GM12878 (cell line): ENCODE measurements at regions not wholly inside any gene's neighbourhood (a gene's known extent, or its start where the extent isn't known, plus 50 kb on each side); places are given as distances from the start of the nearest gene placed in this dataset.

Source experiments
- ATAC-seq: fragments of 200-7000 bp; cut with Tn5 transposase; 3 replicates; pipeline ENCODE4 v1.9.1; 2020; ENCODE audit warnings: mild to moderate bottlenecking, moderate library complexity
- BruUV-seq: library from RNA; stranded (reverse); fragments of 400-500 nt; replicated peaks from 2 replicates; lab custom pipeline; 2021; lab: Mats Ljungman, UMichigan
- CTCF ChIA-PET: fragments of 300-600 bp; sonication (Branson Sonifier 250); formaldehyde crosslinking; extraction: SDS; loops from one replicate; lab custom pipeline; 2021; ENCODE audit warnings: inconsistent platforms; lab: Yijun Ruan, JAX
- POLR2A ChIA-PET: fragments of 350-600 bp; formaldehyde crosslinking; extraction: SDS; loops from one replicate; lab custom pipeline; 2021; ENCODE audit warnings: inconsistent platforms; lab: Charles Lee
- RAD21 ChIA-PET: fragments of 300-600 bp; sonication (Branson Sonifier 250); formaldehyde crosslinking; loops from one replicate; lab custom pipeline; 2023; ENCODE audit warnings: antibody characterized with exemption; ENCODE audit not compliant: unreplicated experiment; lab: Charles Lee
- SMC1A ChIA-PET: fragments of 300-600 bp; sonication (Branson Sonifier 250); formaldehyde crosslinking; loops from one replicate; lab custom pipeline; 2023; ENCODE audit not compliant: unreplicated experiment, uncharacterized antibody; lab: Charles Lee
- DNase-seq: peaks from one replicate; pipeline ENCODE4 v3.0.0-alpha.2; 2011; ENCODE audit warnings: low read depth, low spot score
- FAIRE-seq: peaks from 3 replicates; lab custom pipeline; 2011; peaks lifted over from hg19 to GRCh38; lab: Jason Lieb, UNC
- H2AFZ ChIP-seq: 2 replicates; pipeline ENCODE4 v1.6.0; 2011; ENCODE audit warnings: low read depth, low read length, control low read depth; ENCODE audit not compliant: control insufficient read depth
- H3K27ac ChIP-seq: 2 replicates; pipeline ENCODE4 v1.5.1; 2011; ENCODE audit warnings: control low read depth; ENCODE audit not compliant: control insufficient read depth, insufficient read depth
- H3K27me3 ChIP-seq, 2 experiments: replicated peaks in 1 of 2; 2 replicates each; pipeline versions ENCODE4 v1.6.0 to v1.6.1; 2011; ENCODE audit warnings: low read length in 1 of 2; ENCODE audit not compliant: control insufficient read depth in 2 of 2, insufficient read depth in 2 of 2
- H3K36me3 ChIP-seq, 2 experiments: 2 replicates each; pipeline ENCODE4 v1.5.1; 2011; ENCODE audit warnings: low read length in 1 of 2; ENCODE audit not compliant: control insufficient read depth in 2 of 2, insufficient read depth in 2 of 2
- H3K4me1 ChIP-seq: 2 replicates; pipeline ENCODE4 v1.6.1; 2011; ENCODE audit warnings: mild to moderate bottlenecking, low read length, moderate library complexity, mixed read lengths; ENCODE audit not compliant: control insufficient read depth, insufficient read depth
- H3K4me2 ChIP-seq: 2 replicates; pipeline ENCODE4 v1.6.0; 2011; ENCODE audit warnings: control low read depth; ENCODE audit not compliant: control insufficient read depth, insufficient read depth
- H3K4me3 ChIP-seq: fragments of 200-600 bp; sonication (generic); 2 replicates; pipeline ENCODE4 v1.5.1; 2016
- H3K79me2 ChIP-seq: 2 replicates; pipeline ENCODE4 v1.6.0; 2011; ENCODE audit warnings: low read length; ENCODE audit not compliant: control insufficient read depth, insufficient read depth
- H3K9ac ChIP-seq: 2 replicates; pipeline ENCODE4 v1.8.0; 2011; ENCODE audit warnings: low read length, control low read depth, mixed read lengths; ENCODE audit not compliant: control insufficient read depth, insufficient read depth
- H3K9me3 ChIP-seq: replicated peaks from 3 replicates; pipeline ENCODE4 v1.5.1; 2011; ENCODE audit warnings: mild to moderate bottlenecking, low read length; ENCODE audit not compliant: control insufficient read depth, insufficient read depth
- H4K20me1 ChIP-seq: 2 replicates; pipeline ENCODE4 v1.6.0; 2011; ENCODE audit not compliant: control insufficient read depth, insufficient read depth
- CEBPZ ChIP-seq: fragments of 150-350 bp; IDR thresholded peaks from 2 replicates; pipeline ENCODE4 v1.6.1; 2016; ENCODE audit warnings: low read depth, low read length
- CHD1 ChIP-seq: IDR thresholded peaks from 2 replicates; pipeline ENCODE4 v1.6.1; 2012; ENCODE audit warnings: low read depth, low read length, improper control_type of control experiment
- DPF2 ChIP-seq: fragments of 450-650 bp; IDR thresholded peaks from 2 replicates; pipeline ENCODE4 v1.6.1; 2017; ENCODE audit warnings: mild to moderate bottlenecking
- GATAD2B ChIP-seq: fragments of 450-650 bp; conservative IDR thresholded peaks from 2 replicates; pipeline ENCODE4 v1.6.1; 2017; ENCODE audit warnings: low read depth, mild to moderate bottlenecking, moderate library complexity
- IRF3 ChIP-seq: fragments of 450-650 bp; IDR thresholded peaks from 2 replicates; pipeline ENCODE4 v1.6.1; 2014; ENCODE audit warnings: mild to moderate bottlenecking
- KAT2A ChIP-seq: conservative IDR thresholded peaks from 2 replicates; pipeline ENCODE4 v1.6.1; 2011; ENCODE audit warnings: low read depth, low read length; ENCODE audit not compliant: control insufficient read depth
- KLF5 ChIP-seq: fragments of 450-650 bp; IDR thresholded peaks from 2 replicates; pipeline ENCODE4 v1.6.1; 2014; ENCODE audit warnings: mild to moderate bottlenecking; ENCODE audit not compliant: partially characterized antibody
- NR2C1 ChIP-seq: fragments of 450-650 bp; IDR thresholded peaks from 2 replicates; pipeline ENCODE4 v1.6.1; 2017; ENCODE audit warnings: antibody characterized with exemption, mild to moderate bottlenecking, moderate library complexity
- PKNOX1 ChIP-seq: fragments of 450-650 bp; IDR thresholded peaks from 2 replicates; pipeline ENCODE4 v1.6.1; 2016; ENCODE audit warnings: mild to moderate bottlenecking
- POU2F2 ChIP-seq: IDR thresholded peaks from 3 replicates; pipeline ENCODE4 v1.6.1; 2011; ENCODE audit warnings: low read depth, mild to moderate bottlenecking, low read length, borderline replicate concordance
- RCOR1 ChIP-seq: conservative IDR thresholded peaks from 2 replicates; pipeline ENCODE4 v1.6.1; 2012; ENCODE audit warnings: low read depth, low read length, improper control_type of control experiment
- RFX5 ChIP-seq: IDR thresholded peaks from 2 replicates; pipeline ENCODE4 v1.6.1; 2011; ENCODE audit warnings: low read depth, low read length, improper control_type of control experiment
- ZBTB4 ChIP-seq: fragments of 450-650 bp; formaldehyde crosslinking; IDR thresholded peaks from 2 replicates; pipeline ENCODE4 v1.4.0; 2022; ENCODE audit warnings: mild to moderate bottlenecking, moderate library complexity
- ZNF217 ChIP-seq: fragments of 450-650 bp; IDR thresholded peaks from 2 replicates; pipeline ENCODE4 v1.6.1; 2017; ENCODE audit warnings: antibody characterized with exemption, mild to moderate bottlenecking
- ZNF24 ChIP-seq: fragments of 450-650 bp; IDR thresholded peaks from 2 replicates; pipeline ENCODE4 v1.6.1; 2017; ENCODE audit warnings: antibody characterized with exemption, mild to moderate bottlenecking
- WGBS: methylation state at CpG from one replicate; pipeline ENCODE4 v1.1.6; 2016; ENCODE audit warnings: low lambda C conversion rate; ENCODE audit not compliant: insufficient replicate concordance, insufficient coverage; ENCODE audit errors: missing lambda C conversion rate; 5-methylcytosine and 5-hydroxymethylcytosine counted together
- in situ Hi-C: fragments of 300-500 bp; cut with MboI; formaldehyde crosslinking; loops from 9 replicates; pipeline ENCODE4 v1.14.3; 2018; ENCODE audit warnings: mixed read lengths
- intact Hi-C: fragments of 100-400 bp; cut with micrococcal nuclease; formaldehyde crosslinking; loops from one replicate; pipeline ENCODE4 v1.14.2; 2022; ENCODE audit not compliant: unreplicated experiment

- Histone ChIP-seq H3K9me3 (no peaks in the 10 kb centered on the region), H3K4me3 (no peak overlapping the region), H4K20me1 (no peaks in the 10 kb centered on the region), H3K27me3 (peaks cover 0 to 2% of the 10 kb centered on the region in 2 experiments; a peak in 2 of 4 replicates), H2AFZ (no peak overlapping the region), H3K9ac (no peak overlapping the region), H3K4me1 (no peaks in the 10 kb centered on the region), H3K4me2 (no peak overlapping the region), H3K36me3 (no peaks in the 10 kb centered on the region), H3K79me2 (no peaks in the 10 kb centered on the region), H3K27ac (no peak overlapping the region)
- TF ChIP-seq ZNF217 (no peak), CEBPZ (no peak), IRF3 (no peak), NR2C1 (no peak), GATAD2B (no peak), POU2F2 (no peak), RFX5 (no peak), KAT2A (no peak), PKNOX1 (no peak), ZNF24 (no peak), KLF5 (no peak), RCOR1 (no peak), CHD1 (no peak), ZBTB4 (CRISPR knock-in tag) (no peak), DPF2 (no peak)
- RAD21 ChIA-PET: no interaction called here
- SMC1A ChIA-PET: no interaction called here
- DNase-seq: no peak
- BruUV-seq: no TSS peak
- in situ Hi-C loops (no loop called here), intact Hi-C loops (no loop called here)
- CTCF ChIA-PET: interaction anchor here (1.1 kb wide), 1 partner anchor 90 kb away, joined by 3 read pairs; no protein-coding TSS in a partner anchor
- FAIRE-seq: no peak
- WGBS: 14% methylated on average over 8 of the region's 8 CpGs
- no peak for ATAC-seq
- POLR2A ChIA-PET: no interaction called here
Measured at GRCh38 chr20:51077686-51078060, 54.8 kb upstream of the KCNG1 start.
